Right lobe of liver (tissue), 6 donors: ENCODE measurements at regions not wholly inside any gene's neighbourhood (a gene's known extent, or its start where the extent isn't known, plus 50 kb on each side); places are given as distances from the start of the nearest gene placed in this dataset.

Experiments
- ATAC-seq, 4 donors: fragments of 200-7000 bp; cut with Tn5 transposase; one replicate each; pipeline ENCODE4 v1.9.1; 2020; ENCODE audit warnings: mild to moderate bottlenecking in 4 of 4, moderate library complexity in 4 of 4
- DNase-seq, 3 donors: peaks; one replicate each; pipeline ENCODE4 v3.0.0-alpha.2; 2020
- H3K27ac ChIP-seq, 3 donors: fragments of 200-600 bp; one replicate each; pipeline ENCODE4 v1.8.0; 2022
- H3K27me3 ChIP-seq, 2 donors: fragments of 200-600 bp; one replicate each; pipeline ENCODE4 v1.8.0; 2022
- H3K36me3 ChIP-seq, 4 donors: fragments of 200-600 bp; sonication (generic) in 1 of 4; one replicate each; pipeline versions ENCODE4 v1.5.1 to v1.8.0; 2017 to 2022; ENCODE audit warnings: control low read depth in 1 of 4
- H3K4me1 ChIP-seq, 4 donors: fragments of 200-600 bp; sonication (generic) in 1 of 4; one replicate each; pipeline versions ENCODE4 v1.5.1 to v1.8.0; 2017 to 2022; ENCODE audit warnings: control low read depth in 1 of 4
- H3K4me3 ChIP-seq, 3 donors: fragments of 200-600 bp; one replicate each; pipeline ENCODE4 v1.8.0; 2022
- H3K9me3 ChIP-seq, 4 donors: fragments of 200-600 bp; sonication (generic) in 1 of 4; one replicate each; pipeline versions ENCODE4 v1.5.1 to v1.8.0; 2017 to 2022; ENCODE audit warnings: control low read depth in 1 of 4
- POLR2A ChIP-seq: fragments of 450-650 bp; IDR thresholded peaks from one replicate; pipeline ENCODE4 v1.6.1; 2017; ENCODE audit warnings: antibody characterized with exemption, mild to moderate bottlenecking
- WGBS: methylation state at CpG from one replicate; pipeline ENCODE4 v1.1.6; 2018; ENCODE audit warnings: low coverage, low lambda C conversion rate; ENCODE audit not compliant: insufficient coverage; ENCODE audit errors: missing lambda C conversion rate; 5-methylcytosine and 5-hydroxymethylcytosine counted together
- intact Hi-C, 2 donors: fragments of 100-400 bp; cut with DNase I; formaldehyde crosslinking; loops; one replicate each; pipeline versions ENCODE4 v1.11.2 to v1.14.1; 2022
- TF ChIP-seq, protein P1 (sequence below), 4 donors: fragments of 200-600 bp in 3 of 4; fragments of 450-650 bp in 1 of 4; IDR thresholded peaks; one replicate each; pipeline versions ENCODE4 v1.5.1 to v1.8.0; 2016 to 2022; ENCODE audit warnings: antibody characterized with exemption in 4 of 4, mild to moderate bottlenecking in 2 of 4
- donor health status: DM: no; HTN: yes; CAD: no.
- donor health status: DM: no; HTN: no; CAD: no.
- donor health status: DM: no; HTN: no; CAD: no.
- donor health status: DM: no; HTN: yes; CAD: no.
- donor health status: DM: no; HTN: yes; CAD: no.

GRCh38 chr7:155232911-155233310 is 64.8 kb upstream of the INSIG1 start:
- no peak overlapping the region for H3K4me3 ChIP-seq
- TF ChIP-seq POLR2A: no peak
- TF ChIP-seq, protein P1, sequence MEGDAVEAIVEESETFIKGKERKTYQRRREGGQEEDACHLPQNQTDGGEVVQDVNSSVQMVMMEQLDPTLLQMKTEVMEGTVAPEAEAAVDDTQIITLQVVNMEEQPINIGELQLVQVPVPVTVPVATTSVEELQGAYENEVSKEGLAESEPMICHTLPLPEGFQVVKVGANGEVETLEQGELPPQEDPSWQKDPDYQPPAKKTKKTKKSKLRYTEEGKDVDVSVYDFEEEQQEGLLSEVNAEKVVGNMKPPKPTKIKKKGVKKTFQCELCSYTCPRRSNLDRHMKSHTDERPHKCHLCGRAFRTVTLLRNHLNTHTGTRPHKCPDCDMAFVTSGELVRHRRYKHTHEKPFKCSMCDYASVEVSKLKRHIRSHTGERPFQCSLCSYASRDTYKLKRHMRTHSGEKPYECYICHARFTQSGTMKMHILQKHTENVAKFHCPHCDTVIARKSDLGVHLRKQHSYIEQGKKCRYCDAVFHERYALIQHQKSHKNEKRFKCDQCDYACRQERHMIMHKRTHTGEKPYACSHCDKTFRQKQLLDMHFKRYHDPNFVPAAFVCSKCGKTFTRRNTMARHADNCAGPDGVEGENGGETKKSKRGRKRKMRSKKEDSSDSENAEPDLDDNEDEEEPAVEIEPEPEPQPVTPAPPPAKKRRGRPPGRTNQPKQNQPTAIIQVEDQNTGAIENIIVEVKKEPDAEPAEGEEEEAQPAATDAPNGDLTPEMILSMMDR (IDR thresholded peaks at IDR 0.05): no peak
- no peaks in the 10 kb centered on the region for H3K36me3 ChIP-seq
- DNase-seq (peak in 1 of 3 donors; percentile 28), ATAC-seq (no peak)
- H3K27ac ChIP-seq: no peak overlapping the region
- intact Hi-C loops: no loop called here
- no peaks in the 10 kb centered on the region for H3K27me3 ChIP-seq
- WGBS: 77% methylated on average over 6 of the region's 12 CpGs
- peaks cover 0 to 31% (median 11%) of the 10 kb centered on the region in 4 donors for H3K4me1 ChIP-seq
- H3K9me3 ChIP-seq: no peaks in the 10 kb centered on the region

DNA sequence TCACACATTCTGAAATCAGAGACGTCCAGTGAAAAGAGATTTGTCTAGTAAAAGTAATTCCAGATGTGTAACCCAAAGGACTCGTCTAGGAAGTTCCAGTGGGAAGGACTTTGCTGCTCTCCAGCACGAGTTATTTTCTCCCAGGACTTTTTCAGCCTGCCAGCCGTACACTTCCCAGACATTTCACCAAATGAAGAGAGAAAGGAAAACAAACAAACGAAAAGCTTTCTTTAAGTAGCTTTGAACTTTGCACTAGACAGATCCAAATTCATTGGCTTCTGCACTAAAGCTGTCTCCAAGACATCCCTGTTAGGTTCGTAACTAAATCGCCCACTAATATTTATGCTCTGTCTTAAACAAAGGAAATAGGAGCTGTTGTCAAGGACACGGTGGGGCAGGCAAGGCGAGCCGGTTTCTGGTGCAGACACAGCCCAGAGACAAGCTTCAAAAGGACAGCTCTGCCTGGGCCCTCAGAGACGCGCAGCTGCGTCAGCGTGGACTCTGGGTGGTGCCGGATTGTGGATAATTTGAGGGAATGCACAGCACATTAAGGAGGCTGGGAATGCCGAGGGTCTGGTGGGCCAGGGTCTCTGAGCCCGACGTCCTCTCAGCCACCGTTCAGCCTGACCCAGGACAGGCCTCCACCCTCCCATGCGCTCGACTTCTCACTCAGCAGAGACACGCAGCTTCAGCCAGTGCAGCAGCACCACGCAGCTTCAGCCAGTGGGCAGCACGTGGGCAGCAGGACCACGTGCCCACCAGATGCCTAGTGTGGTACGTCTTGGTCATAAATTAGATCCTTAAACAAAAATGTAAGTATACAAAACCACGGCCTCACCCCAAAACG is 64.1 kb upstream of the INSIG1 start:
- Histone ChIP-seq H3K4me1 (peaks cover 0 to 27% (median 9%) of the 10 kb centered on the region in 4 donors), H3K36me3 (no peaks in the 10 kb centered on the region), H3K27ac (peak overlapping the region; percentile 72 to 96 (median 95)), H3K27me3 (no peaks in the 10 kb centered on the region), H3K9me3 (no peaks in the 10 kb centered on the region), H3K4me3 (no peak overlapping the region)
- TF ChIP-seq POLR2A: no peak
- DNase-seq (peak in 1 of 3 donors; percentile 27), ATAC-seq (no peak)
- intact Hi-C loops: no loop called here
- WGBS: 61% methylated on average over 21 of the region's 28 CpGs

DNA sequence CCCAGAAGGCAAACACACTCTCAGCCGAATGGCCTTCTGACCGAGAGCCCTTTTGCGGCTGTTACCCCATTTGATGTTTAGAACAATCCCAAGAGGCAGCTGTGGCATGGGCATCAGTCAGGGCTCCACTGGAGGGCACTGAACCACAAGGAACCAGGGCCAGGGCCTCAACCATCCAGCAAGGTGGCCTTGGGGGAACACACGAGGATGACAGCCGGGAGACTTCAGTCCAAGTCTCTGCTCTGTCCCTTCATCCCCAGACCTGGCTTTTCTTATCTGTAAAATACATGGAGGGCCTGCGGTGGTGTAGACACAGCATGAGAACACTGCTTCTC is 63.6 kb upstream of the INSIG1 start:
- H3K9me3 ChIP-seq: no peaks in the 10 kb centered on the region
- WGBS: 89% methylated on average over 4 of the region's 6 CpGs
- H3K36me3 ChIP-seq: no peaks in the 10 kb centered on the region
- peaks cover 0 to 27% (median 9%) of the 10 kb centered on the region in 4 donors for H3K4me1 ChIP-seq
- intact Hi-C loops: no loop called here
- no peak for TF ChIP-seq POLR2A
- TF ChIP-seq, protein P1 (IDR thresholded peaks at IDR 0.05): peak; percentile 6 to 26 (median 10)
- ATAC-seq (peak; percentile 44 to 65 (median 50)), DNase-seq (peak in 1 of 3 donors; percentile 58)
- H3K27ac ChIP-seq: peak overlapping the region; percentile 72 to 96 (median 95)
- no peak overlapping the region for H3K4me3 ChIP-seq
- no peaks in the 10 kb centered on the region for H3K27me3 ChIP-seq

GRCh38 chr7:155234950-155235789 is 62.5 kb upstream of the INSIG1 start:
- Histone ChIP-seq H3K4me3 (no peak overlapping the region), H3K9me3 (no peaks in the 10 kb centered on the region), H3K27me3 (no peaks in the 10 kb centered on the region), H3K36me3 (no peaks in the 10 kb centered on the region), H3K4me1 (peaks cover 0 to 32% (median 12%) of the 10 kb centered on the region in 4 donors), H3K27ac (peak overlapping the region; percentile 72 to 96 (median 95))
- intact Hi-C loops: no loop called here
- ATAC-seq (peak; percentile 83 to 91 (median 84)), DNase-seq (peak; percentile 78 to 89 (median 88))
- TF ChIP-seq, protein P1 (IDR thresholded peaks at IDR 0.05): no peak
- TF ChIP-seq POLR2A: peak; percentile 24
- 48% methylated on average over 13 of the region's 14 CpGs for WGBS
